SU-DHL-6 (cell line): ENCODE measurements at regions not wholly inside any gene's neighbourhood (a gene's known extent, or its start where the extent isn't known, plus 50 kb on each side); places are given as distances from the start of the nearest gene placed in this dataset.

Source experiments
- CTCF ChIP-seq: fragments of 200-600 bp; sonication (generic); IDR thresholded peaks from one replicate; pipeline ENCODE4 v1.5.1; 2017; ENCODE audit warnings: antibody characterized with exemption, mild to moderate bottlenecking, low read length, moderate library complexity; ENCODE audit not compliant: insufficient read depth, poor library complexity, severe bottlenecking
- EZH2phosphoT487 ChIP-seq: fragments of 200-600 bp; sonication (generic), shearing (Covaris generic); conservative IDR thresholded peaks from 2 replicates; pipeline ENCODE4 v1.6.1; 2018; ENCODE audit warnings: mild to moderate bottlenecking, antibody characterized with exemption, low read length, moderate library complexity, mixed read lengths

- TF ChIP-seq CTCF (no peak), EZH2phosphoT487 (no peak)
Observed at GRCh38 chr13:86792153-86792651, 879.0 kb upstream of the SLITRK5 start.
